Prostate gland (tissue), 1 donor: ENCODE measurements at regions not wholly inside any gene's neighbourhood (a gene's known extent, or its start where the extent isn't known, plus 50 kb on each side); places are given as distances from the start of the nearest gene placed in this dataset.

ENCODE experiments used
- POLR2A ChIP-seq: fragments of 450-650 bp; IDR thresholded peaks from one replicate; pipeline ENCODE4 v1.6.1; 2016; ENCODE audit warnings: antibody characterized with exemption, mild to moderate bottlenecking
- POLR2AphosphoS5 ChIP-seq: sonication (generic); formaldehyde crosslinking; IDR thresholded peaks from one replicate; pipeline ENCODE4 v1.6.1; 2017; ENCODE audit warnings: antibody characterized with exemption

- TF ChIP-seq POLR2AphosphoS5 (no peak), POLR2A (no peak)
Observed at GRCh38 chr1:39088658-39089057, 62.5 kb downstream of the NDUFS5 start.
